ENCODE measurements at regions not wholly inside any gene's neighbourhood (a gene's known extent, or its start where the extent isn't known, plus 50 kb on each side); places are given as distances from the start of the nearest gene placed in this dataset.

GRCh38 chr10:4382811-4383210, 443.2 kb upstream of the AKR1E2 start:
- H3K4me1 ChIP-seq: peaks cover 0 to 4% (median 0%) of the 10 kb centered on the region in 4 donors
- no peak for TF ChIP-seq EP300 (IDR thresholded peaks at IDR 0.05; ENCODE audit: low read depth)
- TF ChIP-seq POLR2A (IDR thresholded peaks at IDR 0.05): no peak
- no peak for TF ChIP-seq POLR2AphosphoS5 (IDR thresholded peaks at IDR 0.05)
- TF ChIP-seq, protein P1, sequence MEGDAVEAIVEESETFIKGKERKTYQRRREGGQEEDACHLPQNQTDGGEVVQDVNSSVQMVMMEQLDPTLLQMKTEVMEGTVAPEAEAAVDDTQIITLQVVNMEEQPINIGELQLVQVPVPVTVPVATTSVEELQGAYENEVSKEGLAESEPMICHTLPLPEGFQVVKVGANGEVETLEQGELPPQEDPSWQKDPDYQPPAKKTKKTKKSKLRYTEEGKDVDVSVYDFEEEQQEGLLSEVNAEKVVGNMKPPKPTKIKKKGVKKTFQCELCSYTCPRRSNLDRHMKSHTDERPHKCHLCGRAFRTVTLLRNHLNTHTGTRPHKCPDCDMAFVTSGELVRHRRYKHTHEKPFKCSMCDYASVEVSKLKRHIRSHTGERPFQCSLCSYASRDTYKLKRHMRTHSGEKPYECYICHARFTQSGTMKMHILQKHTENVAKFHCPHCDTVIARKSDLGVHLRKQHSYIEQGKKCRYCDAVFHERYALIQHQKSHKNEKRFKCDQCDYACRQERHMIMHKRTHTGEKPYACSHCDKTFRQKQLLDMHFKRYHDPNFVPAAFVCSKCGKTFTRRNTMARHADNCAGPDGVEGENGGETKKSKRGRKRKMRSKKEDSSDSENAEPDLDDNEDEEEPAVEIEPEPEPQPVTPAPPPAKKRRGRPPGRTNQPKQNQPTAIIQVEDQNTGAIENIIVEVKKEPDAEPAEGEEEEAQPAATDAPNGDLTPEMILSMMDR (IDR thresholded peaks at IDR 0.05): no peak
- no peaks in the 10 kb centered on the region for H3K27me3 ChIP-seq
- no peaks in the 10 kb centered on the region for H3K36me3 ChIP-seq
- no peak overlapping the region for H3K27ac ChIP-seq
- 48 to 53% methylated on average over 1 of the region's 1 CpG for WGBS, 2 donors (ENCODE audit: low coverage in 1 of 2)
- in situ Hi-C loops (cut with MboI; ENCODE audit: low pct_ligation_motif_present in 1 of 4, low pct_unique_long_range_greater_than_20kb in 1 of 4, low sequenced_read_pairs in 3 of 4): no loop called here
- intact Hi-C loops (cut with DNase I; ENCODE audit: low total_unique reads): no loop called here
- no peak for DNase-seq
- H3K9me3 ChIP-seq: no peaks in the 10 kb centered on the region
- H3K4me3 ChIP-seq: no peak overlapping the region

DNA sequence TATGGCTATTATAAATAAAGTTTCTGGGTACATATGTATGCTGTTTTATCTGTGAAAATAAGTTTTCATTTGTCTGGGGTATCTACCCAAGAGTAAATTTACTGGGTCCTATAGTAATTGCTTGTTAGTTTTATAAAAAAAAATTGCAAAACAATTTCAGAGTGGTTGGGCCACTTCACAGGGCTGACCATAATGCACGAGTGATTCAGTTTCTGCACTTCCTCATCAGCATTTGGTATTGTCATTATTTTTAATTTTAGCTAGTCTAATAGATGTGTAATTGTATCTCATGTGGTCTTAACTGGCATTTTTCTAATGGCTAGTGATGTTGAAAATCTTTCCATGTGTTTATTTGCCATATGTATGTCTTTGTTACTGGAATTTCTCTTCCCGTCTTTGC, 452.4 kb upstream of the AKR1E2 start:
- TF ChIP-seq POLR2A (IDR thresholded peaks at IDR 0.05): no peak
- TF ChIP-seq, protein P1 (IDR thresholded peaks at IDR 0.05): no peak
- TF ChIP-seq POLR2AphosphoS5 (IDR thresholded peaks at IDR 0.05): no peak
- no peak for TF ChIP-seq EP300 (IDR thresholded peaks at IDR 0.05; ENCODE audit: low read depth)
- in situ Hi-C loops (cut with MboI; ENCODE audit: low pct_ligation_motif_present in 1 of 4, low pct_unique_long_range_greater_than_20kb in 1 of 4, low sequenced_read_pairs in 3 of 4): no loop called here
- Histone ChIP-seq H3K27me3 (no peaks in the 10 kb centered on the region), H3K27ac (no peak overlapping the region), H3K4me1 (peaks cover 0 to 6% (median 0%) of the 10 kb centered on the region in 4 donors), H3K4me3 (no peak overlapping the region), H3K36me3 (no peaks in the 10 kb centered on the region), H3K9me3 (no peaks in the 10 kb centered on the region)
- DNase-seq: no peak
- intact Hi-C loops (cut with DNase I; ENCODE audit: low total_unique reads): no loop called here
- 84 to 85% methylated on average over 2 of the region's 2 CpGs for WGBS, 2 donors (ENCODE audit: low coverage in 1 of 2)

- H3K27ac ChIP-seq: no peak overlapping the region
Observed at GRCh38 chr10:4373098-4373497, 452.9 kb upstream of the AKR1E2 start.

DNA sequence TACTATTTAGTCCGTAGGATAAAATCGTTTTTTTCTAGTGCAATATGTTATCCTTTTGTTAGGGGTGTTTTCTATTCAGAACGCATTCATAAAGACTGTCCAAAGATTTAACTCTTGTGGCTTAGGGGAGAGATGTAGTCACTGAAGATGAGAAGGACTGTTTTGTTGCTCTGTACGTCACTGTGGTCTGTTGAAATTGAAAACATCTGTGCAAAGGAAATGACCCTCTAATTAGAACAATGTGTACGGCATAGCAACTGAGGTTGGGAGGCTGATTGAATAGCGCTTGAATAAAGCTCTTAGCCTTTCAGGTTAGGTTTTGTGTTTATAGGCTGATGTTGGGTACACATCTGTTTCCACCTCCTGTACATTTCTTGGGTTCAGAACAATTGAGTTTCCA, 453.4 kb upstream of the AKR1E2 start:
- H3K4me1 ChIP-seq: peaks cover 0 to 6% (median 0%) of the 10 kb centered on the region in 4 donors
- no peaks in the 10 kb centered on the region for H3K9me3 ChIP-seq
- TF ChIP-seq EP300 (IDR thresholded peaks at IDR 0.05; ENCODE audit: low read depth): no peak
- peak in 2 of 3 donors; percentile 17 to 49 for TF ChIP-seq POLR2AphosphoS5 (IDR thresholded peaks at IDR 0.05)
- TF ChIP-seq, protein P1 (IDR thresholded peaks at IDR 0.05): no peak
- TF ChIP-seq POLR2A (IDR thresholded peaks at IDR 0.05): no peak
- intact Hi-C loops (cut with DNase I; ENCODE audit: low total_unique reads) (no loop called here), in situ Hi-C loops (cut with MboI; ENCODE audit: low pct_ligation_motif_present in 1 of 4, low pct_unique_long_range_greater_than_20kb in 1 of 4, low sequenced_read_pairs in 3 of 4) (no loop called here)
- no peaks in the 10 kb centered on the region for H3K27me3 ChIP-seq
- no peak overlapping the region for H3K4me3 ChIP-seq
- H3K36me3 ChIP-seq: no peaks in the 10 kb centered on the region
- DNase-seq: no peak
- H3K27ac ChIP-seq: no peak overlapping the region
- 32 to 37% methylated on average over 5 to 6 of the region's 6 CpGs for WGBS, 2 donors (ENCODE audit: low coverage in 1 of 2)

More at GRCh38 chr10:4373098-4373497, 452.9 kb upstream of the AKR1E2 start:
- in situ Hi-C loops (cut with MboI; ENCODE audit: low pct_ligation_motif_present in 1 of 4, low pct_unique_long_range_greater_than_20kb in 1 of 4, low sequenced_read_pairs in 3 of 4) (no loop called here), intact Hi-C loops (cut with DNase I; ENCODE audit: low total_unique reads) (no loop called here)
- no peak overlapping the region for H3K4me3 ChIP-seq
- no peaks in the 10 kb centered on the region for H3K36me3 ChIP-seq
- no peaks in the 10 kb centered on the region for H3K9me3 ChIP-seq
- TF ChIP-seq, protein P1 (IDR thresholded peaks at IDR 0.05): no peak
- TF ChIP-seq POLR2AphosphoS5 (IDR thresholded peaks at IDR 0.05): no peak
- no peak for TF ChIP-seq EP300 (IDR thresholded peaks at IDR 0.05; ENCODE audit: low read depth)
- no peak for DNase-seq
- WGBS, 2 donors (ENCODE audit: low coverage in 1 of 2): 89 to 91% methylated on average over 4 of the region's 4 CpGs
- H3K4me1 ChIP-seq: peaks cover 0 to 6% (median 0%) of the 10 kb centered on the region in 4 donors
- H3K27me3 ChIP-seq: no peaks in the 10 kb centered on the region
